GM12878 (cell line): ENCODE measurements at regions not wholly inside any gene's neighbourhood (a gene's known extent, or its start where the extent isn't known, plus 50 kb on each side); places are given as distances from the start of the nearest gene placed in this dataset.

ENCODE experiments used
- ATF3 ChIP-seq: IDR thresholded peaks from 2 replicates; pipeline ENCODE4 v1.6.1; 2011; ENCODE audit warnings: low read depth, mild to moderate bottlenecking, low read length, moderate library complexity, borderline replicate concordance; ENCODE audit errors: extremely low read depth
- CHD2 ChIP-seq: IDR thresholded peaks from 2 replicates; pipeline ENCODE4 v1.6.1; 2011; ENCODE audit warnings: low read depth, low read length, improper control_type of control experiment, borderline replicate concordance
- FOS ChIP-seq: IDR thresholded peaks from 3 replicates; pipeline ENCODE4 v1.6.1; 2011; ENCODE audit warnings: borderline replicate concordance; ENCODE audit not compliant: insufficient read length; ENCODE audit errors: extremely low read depth

- TF ChIP-seq ATF3 = no peak
- no peak for TF ChIP-seq FOS
- TF ChIP-seq CHD2 = no peak
Observed at GRCh38 chr3:197611255-197611654, 55.5 kb upstream of the BDH1 start.
